ENCODE measurements at regions not wholly inside any gene's neighbourhood (a gene's known extent, or its start where the extent isn't known, plus 50 kb on each side); places are given as distances from the start of the nearest gene placed in this dataset.

DNA sequence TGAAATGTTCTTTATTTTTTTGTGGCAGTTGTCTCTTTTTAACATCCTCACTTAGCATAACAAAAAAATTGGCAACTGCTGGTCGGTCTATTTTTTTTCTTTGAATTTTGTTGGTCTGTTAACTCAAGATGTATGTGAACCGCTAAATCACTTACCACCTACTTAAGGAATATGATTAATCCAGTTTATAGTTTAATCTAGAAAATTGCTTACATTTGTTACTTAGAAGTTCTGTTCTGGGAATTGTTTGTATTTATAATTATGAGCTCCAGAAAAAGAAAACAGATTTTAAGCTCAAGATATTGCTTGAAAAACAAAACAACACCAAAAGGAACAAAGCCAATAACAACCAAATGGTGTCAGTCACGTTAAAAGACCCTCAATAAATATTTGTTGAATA lies 66.1 kb upstream of the KLHL13 start:
- Histone ChIP-seq H3K9ac (ENCODE audit: low read length) (no peak overlapping the region), H3K27me3 (ENCODE audit: insufficient read depth, low read length) (no peaks in the 10 kb centered on the region), H3K9me2 (ENCODE audit: low read depth, low read length) (no peaks in the 10 kb centered on the region), H3K36me3 (ENCODE audit: insufficient read depth, low read length) (no peaks in the 10 kb centered on the region), H3K9me3 (ENCODE audit: low read length) (no peaks in the 10 kb centered on the region), H3K79me2 (ENCODE audit: insufficient read depth, low read length) (no peaks in the 10 kb centered on the region), H3K27ac (ENCODE audit: low read depth, low read length, poor library complexity, severe bottlenecking) (no peak overlapping the region), H3F3A (ENCODE audit: insufficient read depth, low read length) (no peaks in the 10 kb centered on the region), H3K4me1 (ENCODE audit: insufficient read depth, low read length, severe bottlenecking) (no peaks in the 10 kb centered on the region), H4K20me1 (ENCODE audit: insufficient read depth, low read length) (no peaks in the 10 kb centered on the region), H3K4me2 (ENCODE audit: low read length) (no peak overlapping the region), H3K4me3 (ENCODE audit: low read depth, low read length, poor library complexity, severe bottlenecking) (no peak overlapping the region), H2AFZ (ENCODE audit: low read length) (no peak overlapping the region)
- TF ChIP-seq, protein P1, sequence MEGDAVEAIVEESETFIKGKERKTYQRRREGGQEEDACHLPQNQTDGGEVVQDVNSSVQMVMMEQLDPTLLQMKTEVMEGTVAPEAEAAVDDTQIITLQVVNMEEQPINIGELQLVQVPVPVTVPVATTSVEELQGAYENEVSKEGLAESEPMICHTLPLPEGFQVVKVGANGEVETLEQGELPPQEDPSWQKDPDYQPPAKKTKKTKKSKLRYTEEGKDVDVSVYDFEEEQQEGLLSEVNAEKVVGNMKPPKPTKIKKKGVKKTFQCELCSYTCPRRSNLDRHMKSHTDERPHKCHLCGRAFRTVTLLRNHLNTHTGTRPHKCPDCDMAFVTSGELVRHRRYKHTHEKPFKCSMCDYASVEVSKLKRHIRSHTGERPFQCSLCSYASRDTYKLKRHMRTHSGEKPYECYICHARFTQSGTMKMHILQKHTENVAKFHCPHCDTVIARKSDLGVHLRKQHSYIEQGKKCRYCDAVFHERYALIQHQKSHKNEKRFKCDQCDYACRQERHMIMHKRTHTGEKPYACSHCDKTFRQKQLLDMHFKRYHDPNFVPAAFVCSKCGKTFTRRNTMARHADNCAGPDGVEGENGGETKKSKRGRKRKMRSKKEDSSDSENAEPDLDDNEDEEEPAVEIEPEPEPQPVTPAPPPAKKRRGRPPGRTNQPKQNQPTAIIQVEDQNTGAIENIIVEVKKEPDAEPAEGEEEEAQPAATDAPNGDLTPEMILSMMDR (IDR thresholded peaks at IDR 0.05; ENCODE audit: low read length) = no peak
- TF ChIP-seq EZH2 (IDR thresholded peaks at IDR 0.05; ENCODE audit: borderline replicate concordance, low read length) = no peak

DNA sequence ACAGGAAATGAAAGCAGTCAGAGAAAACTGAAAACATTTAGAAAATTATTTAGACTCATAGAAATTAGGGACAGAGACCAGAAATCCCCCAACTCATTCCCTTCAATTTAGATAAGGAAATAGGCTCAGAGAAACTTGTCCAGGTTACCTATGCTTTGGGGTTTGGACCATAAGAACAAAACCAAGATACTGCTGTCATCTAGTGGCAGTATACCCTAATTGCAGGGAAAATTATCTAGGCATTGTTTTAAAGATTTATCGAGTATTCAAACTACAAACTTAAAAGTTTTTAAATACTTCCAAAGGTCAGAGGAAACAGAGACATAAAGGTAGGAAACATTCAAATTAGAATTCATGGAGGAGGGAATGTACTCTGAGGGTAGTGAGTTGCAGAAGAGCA lies 67.0 kb upstream of the KLHL13 start:
- no peaks in the 10 kb centered on the region for H4K20me1 ChIP-seq (ENCODE audit: insufficient read depth, low read length)
- H3K27ac ChIP-seq (ENCODE audit: low read depth, low read length, poor library complexity, severe bottlenecking) = no peak overlapping the region
- H3K79me2 ChIP-seq (ENCODE audit: insufficient read depth, low read length) = no peaks in the 10 kb centered on the region
- H3K4me1 ChIP-seq (ENCODE audit: insufficient read depth, low read length, severe bottlenecking) = no peaks in the 10 kb centered on the region
- no peak for TF ChIP-seq EZH2 (IDR thresholded peaks at IDR 0.05; ENCODE audit: borderline replicate concordance, low read length)
- TF ChIP-seq, protein P1 (IDR thresholded peaks at IDR 0.05; ENCODE audit: low read length) = no peak
- H2AFZ ChIP-seq (ENCODE audit: low read length) = no peak overlapping the region
- H3K27me3 ChIP-seq (ENCODE audit: insufficient read depth, low read length) = no peaks in the 10 kb centered on the region
- no peak overlapping the region for H3K9ac ChIP-seq (ENCODE audit: low read length)
- no peak overlapping the region for H3K4me3 ChIP-seq (ENCODE audit: low read depth, low read length, poor library complexity, severe bottlenecking)
- no peaks in the 10 kb centered on the region for H3K36me3 ChIP-seq (ENCODE audit: insufficient read depth, low read length)
- H3K9me3 ChIP-seq (ENCODE audit: low read length) = no peaks in the 10 kb centered on the region
- no peaks in the 10 kb centered on the region for H3K9me2 ChIP-seq (ENCODE audit: low read depth, low read length)
- H3K4me2 ChIP-seq (ENCODE audit: low read length) = no peak overlapping the region
- H3F3A ChIP-seq (ENCODE audit: insufficient read depth, low read length) = no peaks in the 10 kb centered on the region

DNA sequence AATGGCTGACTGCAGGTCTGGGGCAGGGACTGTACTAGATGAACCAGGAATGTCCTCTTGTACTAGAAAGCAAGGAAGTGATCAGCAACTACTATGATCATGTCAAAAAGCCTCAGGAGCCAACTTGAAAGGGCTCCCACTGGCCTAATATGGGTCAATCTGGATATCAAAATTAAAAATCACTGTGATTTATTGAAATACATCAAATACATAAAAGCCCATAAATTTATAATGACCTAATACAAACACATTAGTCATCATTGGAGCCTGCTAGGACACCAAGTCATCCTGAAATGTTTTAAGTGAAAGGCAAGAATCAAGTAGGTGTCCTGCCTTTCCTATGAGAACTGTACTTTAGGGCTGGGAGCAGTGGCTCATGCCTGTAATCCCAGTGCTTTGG lies 70.5 kb upstream of the KLHL13 start:
- Histone ChIP-seq H4K20me1 (ENCODE audit: insufficient read depth, low read length) (no peaks in the 10 kb centered on the region), H3K9ac (ENCODE audit: low read length) (no peak overlapping the region), H3K79me2 (ENCODE audit: insufficient read depth, low read length) (no peaks in the 10 kb centered on the region), H3K27ac (ENCODE audit: low read depth, low read length, poor library complexity, severe bottlenecking) (no peak overlapping the region), H3K9me3 (ENCODE audit: low read length) (no peaks in the 10 kb centered on the region), H3F3A (ENCODE audit: insufficient read depth, low read length) (no peaks in the 10 kb centered on the region), H3K4me1 (ENCODE audit: insufficient read depth, low read length, severe bottlenecking) (no peaks in the 10 kb centered on the region), H3K9me2 (ENCODE audit: low read depth, low read length) (no peaks in the 10 kb centered on the region), H3K36me3 (ENCODE audit: insufficient read depth, low read length) (no peaks in the 10 kb centered on the region), H3K4me2 (ENCODE audit: low read length) (no peak overlapping the region), H3K27me3 (ENCODE audit: insufficient read depth, low read length) (no peaks in the 10 kb centered on the region), H3K4me3 (ENCODE audit: low read depth, low read length, poor library complexity, severe bottlenecking) (no peak overlapping the region), H2AFZ (ENCODE audit: low read length) (no peak overlapping the region)
- TF ChIP-seq, protein P1 (IDR thresholded peaks at IDR 0.05; ENCODE audit: low read length) = no peak
- no peak for TF ChIP-seq EZH2 (IDR thresholded peaks at IDR 0.05; ENCODE audit: borderline replicate concordance, low read length)

All from OCI-LY1 (cell line).